Peyer's patch (tissue), 4 donors: ENCODE measurements at regions not wholly inside any gene's neighbourhood (a gene's known extent, or its start where the extent isn't known, plus 50 kb on each side); places are given as distances from the start of the nearest gene placed in this dataset.

Source experiments
- CTCF ChIP-seq, 6 experiments: fragments of 450-650 bp in 4 of 6; fragments of 200-600 bp in 2 of 6; sonication (generic) in 1 of 6; IDR thresholded peaks; one replicate each; pipeline ENCODE4 v1.5.1; 2017 to 2019; ENCODE audit warnings: antibody characterized with exemption in 6 of 6, mild to moderate bottlenecking in 3 of 6, moderate library complexity in 1 of 6
- POLR2A ChIP-seq, 2 donors: fragments of 450-650 bp; IDR thresholded peaks; one replicate each; pipeline ENCODE4 v1.5.1; 2017; ENCODE audit warnings: antibody characterized with exemption in 2 of 2, mild to moderate bottlenecking in 2 of 2, moderate library complexity in 2 of 2

- TF ChIP-seq CTCF (IDR thresholded peaks at IDR 0.05) = no peak
- TF ChIP-seq POLR2A (IDR thresholded peaks at IDR 0.05) = no peak
Measured at GRCh38 chr6:4274382-4275082, 139.2 kb upstream of the ECI2 start.
